Psoas muscle (tissue), 7 donors: ENCODE measurements at regions not wholly inside any gene's neighbourhood (a gene's known extent, or its start where the extent isn't known, plus 50 kb on each side); places are given as distances from the start of the nearest gene placed in this dataset.

Source experiments
- ATAC-seq, 4 donors: fragments of 200-7000 bp; cut with Tn5 transposase; one replicate each; pipeline ENCODE4 v1.9.1; 2020; ENCODE audit warnings: moderate library complexity in 3 of 4, mild to moderate bottlenecking in 2 of 4
- DNase-seq, 2 donors: peaks; one replicate each; pipeline ENCODE4 v3.0.0-alpha.2; 2020
- H3K27ac ChIP-seq: fragments of 200-600 bp; one replicate; pipeline ENCODE4 v1.8.0; 2022
- H3K27me3 ChIP-seq, 3 donors: fragments of 200-600 bp in 1 of 3; one replicate each; pipeline versions ENCODE4 v1.6.1 to v1.8.0; 2013 to 2022; ENCODE audit warnings: low read length in 2 of 3, mild to moderate bottlenecking in 2 of 3, moderate library complexity in 1 of 3; ENCODE audit not compliant: insufficient read depth in 3 of 3
- H3K36me3 ChIP-seq, 2 donors: fragments of 200-600 bp in 1 of 2; one replicate each; pipeline versions ENCODE4 v1.6.1 to v1.8.0; 2013 to 2022; ENCODE audit warnings: low read depth in 1 of 2, mild to moderate bottlenecking in 1 of 2, moderate library complexity in 1 of 2; ENCODE audit not compliant: insufficient read depth in 1 of 2
- H3K4me1 ChIP-seq: fragments of 200-600 bp; one replicate; pipeline ENCODE4 v1.8.0; 2022
- H3K4me3 ChIP-seq: fragments of 200-600 bp; one replicate; pipeline ENCODE4 v1.8.0; 2022; ENCODE audit warnings: mild to moderate bottlenecking
- H3K9me3 ChIP-seq: fragments of 200-600 bp; one replicate; pipeline ENCODE4 v1.8.0; 2022
- CTCF ChIP-seq: fragments of 200-600 bp; IDR thresholded peaks from one replicate; pipeline ENCODE4 v1.8.0; 2022; ENCODE audit warnings: antibody characterized with exemption
- WGBS, 3 donors: extraction: QIAGEN DNeasy Blood & Tissue Kit; methylation state at CpG; one replicate each; pipeline versions ENCODE4 v1.1.6 to v1.1.7; 2013; 5-methylcytosine and 5-hydroxymethylcytosine counted together
- intact Hi-C, 2 donors: fragments of 100-400 bp; cut with DNase I; formaldehyde crosslinking; loops; one replicate each; pipeline versions ENCODE4 v1.11.0 to v1.14.2; 2022
- donor health status: healthy with polysubstance abuse.
- donor health status: DM: no; HTN: no; CAD: no; lungs with moderate emphysema.
- donor health status: Bipolar disorder and iron deficiency.
- donor health status: healthy.
- donor health status: DM: yes; HTN: yes; CAD: no.
- donor health status: DM: no; HTN: no; CAD: no.
- donor health status: DM: yes; HTN: yes; CAD: no.

- no peak for TF ChIP-seq CTCF
- H3K27ac ChIP-seq, result no peak overlapping the region
- peaks cover 2 to 29% (median 10%) of the 10 kb centered on the region in 3 donors for H3K27me3 ChIP-seq
- 72 to 84% (median 75%) methylated on average over 2 of the region's 2 CpGs for WGBS, 3 donors
- ATAC-seq (no peak), DNase-seq (no peak)
- H3K4me3 ChIP-seq, result no peak overlapping the region
- no peaks in the 10 kb centered on the region for H3K36me3 ChIP-seq
- intact Hi-C loops, result no loop called here
- no peaks in the 10 kb centered on the region for H3K9me3 ChIP-seq
- no peaks in the 10 kb centered on the region for H3K4me1 ChIP-seq
Measured at GRCh38 chr6:98783578-98783977, 50.8 kb upstream of the POU3F2 start.
